PC-9 (cell line): ENCODE measurements at regions not wholly inside any gene's neighbourhood (a gene's known extent, or its start where the extent isn't known, plus 50 kb on each side); places are given as distances from the start of the nearest gene placed in this dataset.

Experiments used
- BruUV-seq: library from RNA; stranded (reverse); fragments of 400-500 nt; replicated peaks from 2 replicates; lab custom pipeline; 2021; lab: Mats Ljungman, UMichigan
- CTCF ChIA-PET: fragments of 300-600 bp; sonication (Branson Sonifier 250); formaldehyde crosslinking; loops from one replicate; lab custom pipeline; 2022; ENCODE audit warnings: antibody characterized with exemption; lab: Charles Lee
- POLR2A ChIA-PET: fragments of 300-600 bp; sonication (Branson Sonifier 250); formaldehyde crosslinking; loops from one replicate; lab custom pipeline; 2022; ENCODE audit warnings: antibody characterized with exemption; ENCODE audit not compliant: unreplicated experiment; lab: Charles Lee
- DNase-seq, 2 experiments: peaks; one replicate each; pipeline versions ENCODE4 v3.0.0 to v3.0.0-alpha.2; 2015 to 2022; ENCODE audit warnings: mixed read lengths in 1 of 2
- H2AFZ ChIP-seq: fragments of 200-600 bp; sonication (generic); 2 replicates; pipeline ENCODE4 v1.8.1; 2017; ENCODE audit warnings: antibody characterized with exemption
- H3F3A ChIP-seq: fragments of 200-600 bp; sonication (generic); 2 replicates; pipeline ENCODE4 v1.8.1; 2017; ENCODE audit warnings: antibody characterized with exemption, mild to moderate bottlenecking, low read depth; ENCODE audit not compliant: insufficient read depth
- H3K27ac ChIP-seq: fragments of 200-600 bp; sonication (generic); 2 replicates; pipeline ENCODE4 v1.6.1; 2016; ENCODE audit warnings: mixed run types
- H3K27me3 ChIP-seq: fragments of 200-600 bp; sonication (generic); 2 replicates; pipeline ENCODE4 v1.6.1; 2016; ENCODE audit warnings: low read depth, mixed run types; ENCODE audit not compliant: insufficient read depth
- H3K36me3 ChIP-seq: fragments of 200-600 bp; sonication (generic); 2 replicates; pipeline ENCODE4 v1.6.1; 2016; ENCODE audit warnings: low read depth, mixed run types
- H3K4me1 ChIP-seq: fragments of 200-600 bp; sonication (generic); replicated peaks from 2 replicates; pipeline ENCODE4 v1.6.1; 2016; ENCODE audit warnings: mixed run types; ENCODE audit not compliant: insufficient read depth
- H3K4me2 ChIP-seq: fragments of 200-600 bp; sonication (generic); 2 replicates; pipeline ENCODE4 v1.6.1; 2017; ENCODE audit warnings: mixed run types
- H3K4me3 ChIP-seq: fragments of 200-600 bp; sonication (generic); 2 replicates; pipeline ENCODE4 v1.6.1; 2016; ENCODE audit warnings: mixed run types
- H3K79me2 ChIP-seq: fragments of 200-600 bp; sonication (generic); 2 replicates; pipeline ENCODE4 v1.6.1; 2017; ENCODE audit warnings: low read depth, mixed run types
- H3K9me2 ChIP-seq: fragments of 200-600 bp; sonication (generic); 2 replicates; pipeline ENCODE4 v1.8.1; 2017; ENCODE audit warnings: mild to moderate bottlenecking; ENCODE audit not compliant: insufficient read depth
- H3K9me3 ChIP-seq: fragments of 200-600 bp; sonication (generic); 2 replicates; pipeline ENCODE4 v1.8.1; 2016; ENCODE audit warnings: low read depth; ENCODE audit not compliant: insufficient read depth
- H4K20me1 ChIP-seq: fragments of 200-600 bp; sonication (generic); 2 replicates; pipeline ENCODE4 v1.8.1; 2017; ENCODE audit not compliant: insufficient read depth
- EZH2 ChIP-seq: fragments of 200-600 bp; sonication (generic); IDR thresholded peaks from 2 replicates; pipeline ENCODE4 v1.8.0; 2017; ENCODE audit warnings: antibody characterized with exemption, low read depth
- intact Hi-C: fragments of 100-400 bp; cut with micrococcal nuclease; formaldehyde crosslinking; loops from one replicate; pipeline ENCODE4 v1.10.0; 2022; ENCODE audit not compliant: unreplicated experiment
- TF ChIP-seq, protein P1 (sequence below): fragments of 200-600 bp; sonication (generic); conservative IDR thresholded peaks from 2 replicates; pipeline ENCODE4 v1.6.1; 2017; ENCODE audit warnings: mixed run types, antibody characterized with exemption, mild to moderate bottlenecking, moderate library complexity

DNA sequence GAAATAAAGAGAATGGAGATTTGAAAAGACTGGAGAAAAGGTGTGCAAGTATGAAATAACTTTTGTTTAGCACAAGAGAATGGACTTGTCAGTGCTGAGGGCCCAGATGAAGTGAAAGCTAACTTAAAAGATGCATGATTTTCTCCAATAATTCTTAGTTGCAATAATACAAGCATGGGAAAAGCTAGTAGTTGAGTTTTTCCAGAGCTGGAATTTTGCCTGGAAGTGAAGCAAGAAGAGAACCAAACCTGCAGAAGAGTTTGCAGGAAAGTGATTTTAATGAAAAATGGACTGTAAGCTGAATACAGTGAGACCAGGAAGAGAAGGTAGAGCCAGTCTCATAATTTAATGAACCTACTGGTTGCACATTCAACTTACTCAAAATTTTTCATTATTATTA is 69.3 kb upstream of the FSCB start:
- H3K36me3 ChIP-seq, result no peaks in the 10 kb centered on the region
- BruUV-seq, result no TSS peak
- H3K4me3 ChIP-seq, result no peak overlapping the region
- H3K79me2 ChIP-seq, result no peaks in the 10 kb centered on the region
- H4K20me1 ChIP-seq, result no peaks in the 10 kb centered on the region
- no peak overlapping the region for H3K27ac ChIP-seq
- no peak overlapping the region for H3K4me2 ChIP-seq
- no peak for DNase-seq
- TF ChIP-seq, protein P1, sequence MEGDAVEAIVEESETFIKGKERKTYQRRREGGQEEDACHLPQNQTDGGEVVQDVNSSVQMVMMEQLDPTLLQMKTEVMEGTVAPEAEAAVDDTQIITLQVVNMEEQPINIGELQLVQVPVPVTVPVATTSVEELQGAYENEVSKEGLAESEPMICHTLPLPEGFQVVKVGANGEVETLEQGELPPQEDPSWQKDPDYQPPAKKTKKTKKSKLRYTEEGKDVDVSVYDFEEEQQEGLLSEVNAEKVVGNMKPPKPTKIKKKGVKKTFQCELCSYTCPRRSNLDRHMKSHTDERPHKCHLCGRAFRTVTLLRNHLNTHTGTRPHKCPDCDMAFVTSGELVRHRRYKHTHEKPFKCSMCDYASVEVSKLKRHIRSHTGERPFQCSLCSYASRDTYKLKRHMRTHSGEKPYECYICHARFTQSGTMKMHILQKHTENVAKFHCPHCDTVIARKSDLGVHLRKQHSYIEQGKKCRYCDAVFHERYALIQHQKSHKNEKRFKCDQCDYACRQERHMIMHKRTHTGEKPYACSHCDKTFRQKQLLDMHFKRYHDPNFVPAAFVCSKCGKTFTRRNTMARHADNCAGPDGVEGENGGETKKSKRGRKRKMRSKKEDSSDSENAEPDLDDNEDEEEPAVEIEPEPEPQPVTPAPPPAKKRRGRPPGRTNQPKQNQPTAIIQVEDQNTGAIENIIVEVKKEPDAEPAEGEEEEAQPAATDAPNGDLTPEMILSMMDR, result no peak
- TF ChIP-seq EZH2, result no peak
- ChIA-PET POLR2A (no interaction called here), CTCF (no interaction called here)
- H2AFZ ChIP-seq, result no peak overlapping the region
- no peaks in the 10 kb centered on the region for H3K9me2 ChIP-seq
- no peaks in the 10 kb centered on the region for H3K27me3 ChIP-seq
- no peaks in the 10 kb centered on the region for H3K4me1 ChIP-seq
- H3K9me3 ChIP-seq, result no peaks in the 10 kb centered on the region
- H3F3A ChIP-seq, result no peaks in the 10 kb centered on the region
- intact Hi-C loops, result no loop called here

DNA sequence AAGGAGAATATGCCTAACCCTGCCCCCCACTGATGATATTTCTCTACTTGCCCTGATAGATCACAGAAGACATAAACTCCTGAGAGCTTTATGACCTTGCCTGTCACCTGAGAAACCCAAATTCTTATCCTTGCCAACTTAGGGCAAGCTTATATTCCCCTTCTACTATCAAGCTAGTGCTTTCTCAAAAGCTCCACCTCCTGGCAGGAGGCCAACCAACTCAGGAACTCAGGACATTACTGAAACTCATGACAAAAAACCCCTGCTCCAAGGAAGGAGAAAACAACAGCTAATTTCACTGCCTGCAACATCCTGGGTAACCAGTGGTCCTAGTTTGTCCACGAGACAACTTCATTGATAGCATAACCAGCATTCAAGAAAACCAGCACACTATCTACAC is 60.9 kb upstream of the FSCB start:
- no peaks in the 10 kb centered on the region for H3F3A ChIP-seq
- BruUV-seq, result no TSS peak
- no peaks in the 10 kb centered on the region; the same call in 1 of the 2 replicates for H3K9me2 ChIP-seq
- H3K36me3 ChIP-seq, result no peaks in the 10 kb centered on the region
- no peak overlapping the region for H3K4me3 ChIP-seq
- H3K27ac ChIP-seq, result no peak overlapping the region
- no peaks in the 10 kb centered on the region for H3K4me1 ChIP-seq
- no peak for DNase-seq
- no peaks in the 10 kb centered on the region for H3K27me3 ChIP-seq
- intact Hi-C loops, result no loop called here
- ChIA-PET CTCF (no interaction called here), POLR2A (no interaction called here)
- H3K4me2 ChIP-seq, result no peak overlapping the region
- no peaks in the 10 kb centered on the region for H3K9me3 ChIP-seq
- no peak overlapping the region for H2AFZ ChIP-seq
- no peaks in the 10 kb centered on the region for H4K20me1 ChIP-seq
- H3K79me2 ChIP-seq, result no peaks in the 10 kb centered on the region
- TF ChIP-seq EZH2, result no peak
- TF ChIP-seq, protein P1, result no peak

DNA sequence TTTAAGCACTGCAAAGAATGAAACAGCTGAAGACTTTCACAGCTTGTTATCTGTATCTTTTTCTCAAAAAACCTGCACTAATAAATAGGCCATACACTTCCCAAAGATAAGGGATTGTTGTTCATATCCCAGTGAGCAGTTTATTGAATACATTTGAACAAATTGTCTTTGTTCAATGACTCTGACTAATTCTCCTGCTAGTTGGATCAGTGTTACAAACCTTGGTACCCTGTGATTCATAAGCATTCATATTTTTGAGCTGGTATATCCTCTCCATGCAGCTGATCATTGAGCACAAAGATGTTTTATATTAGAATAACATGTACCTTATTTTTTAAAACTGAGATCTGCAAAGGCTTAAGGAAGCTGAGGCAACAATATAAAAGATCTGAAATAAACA is 58.9 kb upstream of the FSCB start:
- Histone ChIP-seq H3K36me3 (no peaks in the 10 kb centered on the region), H3K4me1 (no peaks in the 10 kb centered on the region), H3K4me2 (no peak overlapping the region), H3K27ac (no peak overlapping the region), H3K9me3 (no peaks in the 10 kb centered on the region), H3K9me2 (no peaks in the 10 kb centered on the region; the same call in 1 of the 2 replicates), H2AFZ (no peak overlapping the region), H3K27me3 (no peaks in the 10 kb centered on the region), H3K79me2 (no peaks in the 10 kb centered on the region), H3F3A (no peaks in the 10 kb centered on the region), H3K4me3 (no peak overlapping the region), H4K20me1 (no peaks in the 10 kb centered on the region)
- no peak for DNase-seq
- intact Hi-C loops, result no loop called here
- TF ChIP-seq, protein P1, result no peak
- no peak for TF ChIP-seq EZH2
- ChIA-PET POLR2A (no interaction called here), CTCF (no interaction called here)
- no TSS peak for BruUV-seq
